ENCODE measurements at regions not wholly inside any gene's neighbourhood (a gene's known extent, or its start where the extent isn't known, plus 50 kb on each side); places are given as distances from the start of the nearest gene placed in this dataset.

DNA sequence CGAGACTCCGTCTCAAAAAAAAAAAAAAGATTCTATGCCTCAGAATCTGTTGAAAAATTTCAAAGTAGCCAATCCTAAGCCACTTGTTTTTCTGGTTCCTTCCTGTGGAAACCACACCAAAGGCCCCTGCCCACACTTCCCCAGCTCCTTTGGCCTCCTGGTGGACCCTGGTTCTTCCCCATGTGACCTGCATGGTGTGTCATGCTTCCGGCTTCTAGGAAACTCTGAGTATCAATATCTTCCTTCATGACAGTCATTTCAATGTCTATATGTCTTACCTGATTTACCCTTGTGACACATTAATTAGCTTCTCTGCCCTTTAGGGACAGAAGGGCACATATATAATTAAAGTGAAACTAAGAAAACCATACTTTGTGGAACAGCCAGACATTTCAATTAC, 80.4 kb upstream of the GRB10 start:
- Histone ChIP-seq H3K4me2 (ENCODE audit: low read depth, low read length, poor library complexity, severe bottlenecking) (no peak overlapping the region), H3K79me2 (ENCODE audit: insufficient read depth, low read length) (no peaks in the 10 kb centered on the region), H3K9ac (ENCODE audit: low read depth, low read length, poor library complexity, severe bottlenecking) (no peak overlapping the region), H3K36me3 (ENCODE audit: insufficient read depth, low read length) (no peaks in the 10 kb centered on the region), H3K9me2 (replicated peaks; ENCODE audit: low read depth, low read length) (no peaks in the 10 kb centered on the region), H3K9me3 (ENCODE audit: insufficient read depth, low read depth, low read length) (no peaks in the 10 kb centered on the region), H3K4me3 (ENCODE audit: low read length, poor library complexity, severe bottlenecking) (no peak overlapping the region), H3K27me3 (ENCODE audit: insufficient read depth, low read length, poor library complexity, severe bottlenecking) (no peaks in the 10 kb centered on the region), H2AFZ (ENCODE audit: low read length) (no peak overlapping the region), H3K4me1 (ENCODE audit: insufficient read depth, low read length, poor library complexity, severe bottlenecking) (no peaks in the 10 kb centered on the region), H4K20me1 (ENCODE audit: insufficient read depth, low read length, poor library complexity, severe bottlenecking) (no peaks in the 10 kb centered on the region), H3F3A (ENCODE audit: low read depth) (no peaks in the 10 kb centered on the region)
- no peak for TF ChIP-seq EZH2phosphoT487 (IDR thresholded peaks at IDR 0.05; ENCODE audit: borderline replicate concordance)
- TF ChIP-seq, protein P1, sequence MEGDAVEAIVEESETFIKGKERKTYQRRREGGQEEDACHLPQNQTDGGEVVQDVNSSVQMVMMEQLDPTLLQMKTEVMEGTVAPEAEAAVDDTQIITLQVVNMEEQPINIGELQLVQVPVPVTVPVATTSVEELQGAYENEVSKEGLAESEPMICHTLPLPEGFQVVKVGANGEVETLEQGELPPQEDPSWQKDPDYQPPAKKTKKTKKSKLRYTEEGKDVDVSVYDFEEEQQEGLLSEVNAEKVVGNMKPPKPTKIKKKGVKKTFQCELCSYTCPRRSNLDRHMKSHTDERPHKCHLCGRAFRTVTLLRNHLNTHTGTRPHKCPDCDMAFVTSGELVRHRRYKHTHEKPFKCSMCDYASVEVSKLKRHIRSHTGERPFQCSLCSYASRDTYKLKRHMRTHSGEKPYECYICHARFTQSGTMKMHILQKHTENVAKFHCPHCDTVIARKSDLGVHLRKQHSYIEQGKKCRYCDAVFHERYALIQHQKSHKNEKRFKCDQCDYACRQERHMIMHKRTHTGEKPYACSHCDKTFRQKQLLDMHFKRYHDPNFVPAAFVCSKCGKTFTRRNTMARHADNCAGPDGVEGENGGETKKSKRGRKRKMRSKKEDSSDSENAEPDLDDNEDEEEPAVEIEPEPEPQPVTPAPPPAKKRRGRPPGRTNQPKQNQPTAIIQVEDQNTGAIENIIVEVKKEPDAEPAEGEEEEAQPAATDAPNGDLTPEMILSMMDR (conservative IDR thresholded peaks at IDR 0.05; ENCODE audit: low read length) = no peak

DNA sequence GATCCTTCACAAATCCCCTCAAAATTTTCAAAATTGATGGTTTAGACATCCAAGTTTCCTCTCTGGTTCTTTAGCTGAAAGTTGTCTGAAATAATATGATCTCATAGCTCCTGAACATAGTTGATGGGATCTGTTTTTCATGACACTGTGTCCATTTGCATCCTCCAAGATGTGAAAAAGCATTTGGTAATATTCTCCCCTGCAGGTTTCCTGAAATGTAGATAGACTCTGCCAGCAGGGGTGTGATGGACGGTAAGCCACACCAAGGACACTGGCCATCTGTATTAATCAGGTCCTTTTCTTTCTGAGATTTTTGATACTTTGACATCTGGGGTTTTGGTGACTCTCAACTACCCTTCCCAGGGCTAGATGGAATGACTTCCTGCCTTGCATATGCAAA, 79.6 kb upstream of the GRB10 start:
- no peaks in the 10 kb centered on the region for H3F3A ChIP-seq (ENCODE audit: low read depth)
- H2AFZ ChIP-seq (ENCODE audit: low read length) = no peak overlapping the region
- H3K9ac ChIP-seq (ENCODE audit: low read depth, low read length, poor library complexity, severe bottlenecking) = no peak overlapping the region
- H3K4me3 ChIP-seq (ENCODE audit: low read length, poor library complexity, severe bottlenecking) = no peak overlapping the region
- no peaks in the 10 kb centered on the region for H3K27me3 ChIP-seq (ENCODE audit: insufficient read depth, low read length, poor library complexity, severe bottlenecking)
- TF ChIP-seq EZH2phosphoT487 (IDR thresholded peaks at IDR 0.05; ENCODE audit: borderline replicate concordance) = no peak
- H3K4me2 ChIP-seq (ENCODE audit: low read depth, low read length, poor library complexity, severe bottlenecking) = no peak overlapping the region
- no peaks in the 10 kb centered on the region for H3K9me2 ChIP-seq (replicated peaks; ENCODE audit: low read depth, low read length)
- no peaks in the 10 kb centered on the region for H4K20me1 ChIP-seq (ENCODE audit: insufficient read depth, low read length, poor library complexity, severe bottlenecking)
- H3K79me2 ChIP-seq (ENCODE audit: insufficient read depth, low read length) = no peaks in the 10 kb centered on the region
- no peaks in the 10 kb centered on the region for H3K36me3 ChIP-seq (ENCODE audit: insufficient read depth, low read length)
- no peaks in the 10 kb centered on the region for H3K9me3 ChIP-seq (ENCODE audit: insufficient read depth, low read depth, low read length)
- no peaks in the 10 kb centered on the region for H3K4me1 ChIP-seq (ENCODE audit: insufficient read depth, low read length, poor library complexity, severe bottlenecking)

DNA sequence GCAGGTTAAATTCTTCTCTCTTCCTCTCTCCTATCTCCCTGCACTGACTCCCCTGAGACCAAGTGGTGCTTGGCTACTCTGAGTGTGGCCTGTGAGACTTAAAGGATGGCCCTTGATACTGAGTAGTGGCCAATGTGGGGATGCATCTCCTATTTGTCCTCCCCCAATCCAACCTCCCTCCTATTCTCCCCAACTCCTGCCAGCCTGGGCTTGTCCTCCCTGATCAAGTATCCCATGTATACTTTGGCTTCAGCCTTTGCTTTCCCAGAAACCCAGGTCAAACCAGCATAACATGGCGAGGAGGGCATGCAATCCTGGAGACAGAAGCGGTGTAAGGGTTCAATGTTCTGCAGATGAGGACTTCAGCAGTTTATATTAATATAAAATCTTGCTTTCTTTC, 77.9 kb upstream of the GRB10 start:
- Histone ChIP-seq H3K79me2 (ENCODE audit: insufficient read depth, low read length) (no peaks in the 10 kb centered on the region), H3K36me3 (ENCODE audit: insufficient read depth, low read length) (no peaks in the 10 kb centered on the region), H3K9ac (ENCODE audit: low read depth, low read length, poor library complexity, severe bottlenecking) (no peak overlapping the region), H4K20me1 (ENCODE audit: insufficient read depth, low read length, poor library complexity, severe bottlenecking) (no peaks in the 10 kb centered on the region), H3K4me2 (ENCODE audit: low read depth, low read length, poor library complexity, severe bottlenecking) (no peak overlapping the region), H3F3A (ENCODE audit: low read depth) (no peaks in the 10 kb centered on the region), H3K9me2 (replicated peaks; ENCODE audit: low read depth, low read length) (no peaks in the 10 kb centered on the region), H3K4me1 (ENCODE audit: insufficient read depth, low read length, poor library complexity, severe bottlenecking) (no peaks in the 10 kb centered on the region), H2AFZ (ENCODE audit: low read length) (no peak overlapping the region), H3K4me3 (ENCODE audit: low read length, poor library complexity, severe bottlenecking) (no peak overlapping the region), H3K27me3 (ENCODE audit: insufficient read depth, low read length, poor library complexity, severe bottlenecking) (no peaks in the 10 kb centered on the region), H3K9me3 (ENCODE audit: insufficient read depth, low read depth, low read length) (no peaks in the 10 kb centered on the region)
- TF ChIP-seq, protein P1 (conservative IDR thresholded peaks at IDR 0.05; ENCODE audit: low read length) = no peak
- no peak for TF ChIP-seq EZH2phosphoT487 (IDR thresholded peaks at IDR 0.05; ENCODE audit: borderline replicate concordance)

DNA sequence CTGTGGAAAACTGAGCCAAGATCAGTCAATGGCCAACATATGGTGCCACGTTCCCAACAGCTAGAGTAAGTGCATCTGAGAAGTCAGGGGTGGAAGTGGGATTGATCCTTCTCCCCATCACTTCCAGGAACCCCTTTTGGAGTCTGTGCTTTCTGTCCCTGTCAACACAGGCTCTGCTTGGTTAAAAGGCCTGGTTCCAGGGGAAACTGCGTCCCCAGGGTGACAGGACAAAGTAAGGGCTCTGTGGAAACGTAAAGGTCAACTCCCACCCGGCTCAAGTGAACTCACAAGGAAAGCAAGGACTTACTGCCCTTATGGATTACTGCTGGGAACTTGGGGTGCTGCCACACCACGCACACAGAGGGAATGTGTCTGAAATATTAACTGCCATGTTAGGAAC, 77.5 kb upstream of the GRB10 start:
- Histone ChIP-seq H3K4me2 (ENCODE audit: low read depth, low read length, poor library complexity, severe bottlenecking) (no peak overlapping the region), H3F3A (ENCODE audit: low read depth) (no peaks in the 10 kb centered on the region), H3K27me3 (ENCODE audit: insufficient read depth, low read length, poor library complexity, severe bottlenecking) (no peaks in the 10 kb centered on the region), H3K9me2 (replicated peaks; ENCODE audit: low read depth, low read length) (no peaks in the 10 kb centered on the region), H3K9ac (ENCODE audit: low read depth, low read length, poor library complexity, severe bottlenecking) (no peak overlapping the region), H3K4me3 (ENCODE audit: low read length, poor library complexity, severe bottlenecking) (no peak overlapping the region), H3K4me1 (ENCODE audit: insufficient read depth, low read length, poor library complexity, severe bottlenecking) (no peaks in the 10 kb centered on the region), H2AFZ (ENCODE audit: low read length) (no peak overlapping the region), H3K9me3 (ENCODE audit: insufficient read depth, low read depth, low read length) (no peaks in the 10 kb centered on the region), H3K36me3 (ENCODE audit: insufficient read depth, low read length) (no peaks in the 10 kb centered on the region), H4K20me1 (ENCODE audit: insufficient read depth, low read length, poor library complexity, severe bottlenecking) (no peaks in the 10 kb centered on the region), H3K79me2 (ENCODE audit: insufficient read depth, low read length) (no peaks in the 10 kb centered on the region)
- TF ChIP-seq, protein P1 (conservative IDR thresholded peaks at IDR 0.05; ENCODE audit: low read length) = no peak
- TF ChIP-seq EZH2phosphoT487 (IDR thresholded peaks at IDR 0.05; ENCODE audit: borderline replicate concordance) = no peak

All from Loucy (cell line).